Naive thymus-derived CD8-positive, alpha-beta T cell (primary cell): ENCODE measurements at regions not wholly inside any gene's neighbourhood (a gene's known extent, or its start where the extent isn't known, plus 50 kb on each side); places are given as distances from the start of the nearest gene placed in this dataset.

Source experiments
- ATAC-seq, 2 donors: fragments of 150-1000 bp; cut with Tn5 transposase in 1 of 2; sonication (Bioruptor Pico), chemical (Tn5 transposase) in 1 of 2; 1 replicate in 1 of 2; 2 replicates in 1 of 2; pipeline ENCODE4 v1.10.0; 2021; ENCODE audit warnings: mild to moderate bottlenecking in 2 of 2, moderate library complexity in 2 of 2
- POLR2A ChIA-PET: fragments of 350-600 bp; sonication (Branson Sonifier 250); formaldehyde crosslinking; loops from one replicate; lab custom pipeline; 2021; ENCODE audit warnings: antibody characterized with exemption; lab: Charles Lee
- DNase-seq, 10 donors: peaks; one replicate each; pipeline versions ENCODE4 v3.0.0 to v3.0.0-alpha.2; 2020 to 2022
- H3K27ac Mint-ChIP-seq, 10 donors: one replicate each; pipeline ENCODE4 v1.8.0; 2020 to 2022; ENCODE audit warnings: mild to moderate bottlenecking in 10 of 10, mixed read lengths in 10 of 10, moderate library complexity in 4 of 10, inconsistent platforms in 1 of 10
- H3K27me3 Mint-ChIP-seq, 5 donors: one replicate each; pipeline ENCODE4 v1.8.0; 2021 to 2022; ENCODE audit warnings: mixed read lengths in 5 of 5
- H3K36me3 Mint-ChIP-seq, 3 donors: one replicate each; pipeline ENCODE4 v1.8.0; 2020 to 2022; ENCODE audit warnings: mixed read lengths in 3 of 3, mild to moderate bottlenecking in 2 of 3, inconsistent platforms in 1 of 3
- H3K4me1 Mint-ChIP-seq, 4 donors: one replicate each; pipeline ENCODE4 v1.8.0; 2021 to 2022; ENCODE audit warnings: mixed read lengths in 4 of 4
- H3K4me3 Mint-ChIP-seq, 10 donors: one replicate each; pipeline ENCODE4 v1.8.0; 2020 to 2022; ENCODE audit warnings: mild to moderate bottlenecking in 10 of 10, mixed read lengths in 10 of 10, moderate library complexity in 6 of 10, inconsistent platforms in 1 of 10
- H3K9me3 Mint-ChIP-seq, 9 donors: one replicate each; pipeline ENCODE4 v1.8.0; 2020 to 2022; ENCODE audit warnings: mixed read lengths in 9 of 9, mild to moderate bottlenecking in 3 of 9, inconsistent platforms in 1 of 9, moderate library complexity in 1 of 9

DNA sequence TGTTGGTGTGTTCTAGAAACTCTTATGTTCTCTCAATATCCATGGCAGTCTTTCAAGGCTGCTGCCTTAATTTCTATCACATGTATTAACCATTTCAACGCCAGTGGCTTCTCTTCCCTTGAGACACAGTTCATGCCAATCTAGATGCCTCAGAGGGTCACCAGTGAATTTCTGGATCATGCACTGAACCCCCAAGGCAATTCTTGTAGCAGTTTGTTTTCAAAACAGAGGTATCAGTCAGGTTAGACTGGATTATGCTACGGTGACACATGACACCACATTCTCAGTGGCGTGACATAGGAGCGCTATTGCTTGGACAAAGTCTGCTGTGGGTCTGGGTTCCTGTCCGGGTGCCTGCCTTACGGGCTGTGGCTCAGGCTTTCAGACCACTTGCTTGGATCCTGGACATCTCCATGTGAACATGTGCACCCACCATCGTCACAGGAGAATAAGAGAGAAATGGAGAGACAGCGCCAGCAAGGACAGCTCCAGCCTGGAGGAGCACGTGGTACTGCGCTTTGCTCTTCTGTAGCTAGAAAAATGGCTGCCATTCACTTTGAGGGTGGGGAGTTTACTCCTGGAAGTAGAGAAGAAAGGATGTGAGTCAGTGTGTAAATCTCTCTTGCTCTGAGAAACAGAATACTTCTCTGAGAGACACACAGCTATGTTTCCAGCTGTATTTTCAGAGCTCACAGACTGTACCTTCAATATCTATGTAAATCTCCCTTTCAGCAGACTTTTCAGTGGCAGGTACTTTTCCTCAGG is 329.3 kb upstream of the ADCY2 start:
- Mint-ChIP-seq H3K4me1 (no peaks in the 10 kb centered on the region), H3K27me3 (peaks cover 0 to 12% (median 1%) of the 10 kb centered on the region in 5 donors), H3K27ac (no peak overlapping the region), H3K4me3 (no peak overlapping the region), H3K9me3 (peaks cover 0 to 16% (median 0%) of the 10 kb centered on the region in 9 donors), H3K36me3 (no peaks in the 10 kb centered on the region)
- no peak for ATAC-seq
- no peak for DNase-seq
- POLR2A ChIA-PET = no interaction called here

DNA sequence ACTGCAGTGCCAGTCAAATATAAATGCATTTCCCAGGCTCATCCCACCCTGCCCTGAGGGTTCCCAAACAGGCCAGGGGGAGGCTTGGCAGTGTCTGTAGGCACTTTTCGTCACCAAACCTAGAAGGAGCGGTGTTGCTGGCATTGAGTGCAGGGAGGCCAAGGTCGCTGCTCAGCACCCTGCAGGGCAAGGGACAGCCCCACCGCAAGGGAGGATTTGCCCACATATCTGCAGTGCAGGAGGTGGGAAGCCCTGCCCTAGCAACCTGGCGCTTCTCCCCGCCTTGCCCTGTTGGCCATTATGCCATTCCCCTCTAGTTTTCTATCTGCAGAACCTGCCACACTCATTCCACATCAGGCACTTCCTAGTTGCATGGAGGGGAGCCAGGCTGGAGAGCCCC is 327.8 kb upstream of the ADCY2 start:
- H3K4me3 Mint-ChIP-seq = no peak overlapping the region
- H3K27ac Mint-ChIP-seq = no peak overlapping the region
- ATAC-seq (no peak), DNase-seq (no peak)
- H3K4me1 Mint-ChIP-seq = no peaks in the 10 kb centered on the region
- H3K9me3 Mint-ChIP-seq = peaks cover 0 to 3% (median 0%) of the 10 kb centered on the region in 9 donors
- POLR2A ChIA-PET = no interaction called here
- peaks cover 0 to 20% (median 1%) of the 10 kb centered on the region in 5 donors for H3K27me3 Mint-ChIP-seq
- no peaks in the 10 kb centered on the region for H3K36me3 Mint-ChIP-seq

DNA sequence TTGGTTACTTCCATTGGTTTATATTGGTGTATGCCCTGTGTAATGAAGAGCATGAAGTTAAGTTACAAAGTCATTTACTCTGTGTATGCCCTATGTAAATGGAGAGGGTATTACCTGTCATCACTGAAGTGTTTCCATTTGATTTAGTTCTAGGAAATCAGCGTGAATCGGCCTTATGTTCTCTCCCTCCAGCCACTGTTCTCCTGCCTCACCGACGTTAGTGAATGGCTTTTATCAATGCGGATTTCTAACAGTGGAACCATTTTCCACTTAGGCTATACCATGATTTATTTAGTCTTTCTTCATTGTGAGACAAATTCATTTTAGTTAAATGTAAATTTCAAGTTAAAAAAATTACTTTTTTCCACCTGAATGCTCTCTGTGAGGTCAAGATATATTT is 327.0 kb upstream of the ADCY2 start:
- Mint-ChIP-seq H3K4me1 (no peaks in the 10 kb centered on the region), H3K36me3 (no peaks in the 10 kb centered on the region), H3K27me3 (peaks cover 0 to 20% (median 1%) of the 10 kb centered on the region in 5 donors), H3K27ac (no peak overlapping the region), H3K9me3 (no peaks in the 10 kb centered on the region), H3K4me3 (no peak overlapping the region)
- no peak for ATAC-seq
- no peak for DNase-seq
- POLR2A ChIA-PET = no interaction called here

DNA sequence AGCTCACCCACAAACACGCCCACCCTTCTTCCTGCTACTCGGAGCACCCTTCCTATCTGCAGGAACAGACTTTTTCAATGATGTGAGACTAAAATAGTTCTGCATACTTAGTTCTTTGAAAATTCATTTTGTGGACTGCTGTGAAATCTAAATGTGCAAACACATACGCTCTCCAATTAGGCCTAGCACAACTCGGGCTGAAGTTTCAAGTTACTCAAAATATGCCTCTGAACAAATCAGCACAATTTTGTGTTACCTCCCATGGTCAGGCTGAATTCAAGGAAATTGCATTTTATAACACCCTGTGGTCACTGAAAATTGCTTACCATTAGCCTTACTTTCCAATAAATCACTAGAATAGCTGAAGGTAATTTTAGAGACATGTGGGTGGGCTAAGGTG is 323.8 kb upstream of the ADCY2 start:
- H3K4me3 Mint-ChIP-seq = no peak overlapping the region
- no peak for DNase-seq

DNA sequence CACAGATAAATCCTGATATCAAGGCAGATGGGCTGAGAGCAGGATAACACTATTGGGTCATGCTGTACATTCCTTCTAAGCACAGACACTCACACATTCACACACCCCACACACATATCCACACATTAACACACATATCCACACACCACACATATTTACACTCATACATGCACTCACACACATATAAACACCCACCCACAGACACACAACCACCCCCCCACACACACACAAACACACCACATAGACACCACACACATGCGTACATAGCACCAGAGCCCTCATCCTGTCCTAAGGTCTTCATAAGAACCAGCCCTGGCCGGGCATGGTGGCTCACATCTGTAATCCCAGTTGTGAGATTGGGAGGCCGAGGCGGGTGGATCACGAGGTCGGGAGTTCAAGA is 322.3 kb upstream of the ADCY2 start:
- DNase-seq = no peak
- Mint-ChIP-seq H3K9me3 (no peaks in the 10 kb centered on the region), H3K4me3 (no peak overlapping the region), H3K36me3 (no peaks in the 10 kb centered on the region), H3K27me3 (peaks cover 0 to 21% (median 3%) of the 10 kb centered on the region in 5 donors), H3K4me1 (no peaks in the 10 kb centered on the region), H3K27ac (no peak overlapping the region)
- ATAC-seq = no peak
- POLR2A ChIA-PET = no interaction called here

More for the DNA sequence above, 323.8 kb upstream of the ADCY2 start:
- no peaks in the 10 kb centered on the region for H3K4me1 Mint-ChIP-seq
- POLR2A ChIA-PET = no interaction called here
- H3K36me3 Mint-ChIP-seq = no peaks in the 10 kb centered on the region
- H3K27ac Mint-ChIP-seq = no peak overlapping the region
- peaks cover 0 to 20% (median 1%) of the 10 kb centered on the region in 5 donors for H3K27me3 Mint-ChIP-seq
- ATAC-seq = no peak
- H3K9me3 Mint-ChIP-seq = no peaks in the 10 kb centered on the region

DNA sequence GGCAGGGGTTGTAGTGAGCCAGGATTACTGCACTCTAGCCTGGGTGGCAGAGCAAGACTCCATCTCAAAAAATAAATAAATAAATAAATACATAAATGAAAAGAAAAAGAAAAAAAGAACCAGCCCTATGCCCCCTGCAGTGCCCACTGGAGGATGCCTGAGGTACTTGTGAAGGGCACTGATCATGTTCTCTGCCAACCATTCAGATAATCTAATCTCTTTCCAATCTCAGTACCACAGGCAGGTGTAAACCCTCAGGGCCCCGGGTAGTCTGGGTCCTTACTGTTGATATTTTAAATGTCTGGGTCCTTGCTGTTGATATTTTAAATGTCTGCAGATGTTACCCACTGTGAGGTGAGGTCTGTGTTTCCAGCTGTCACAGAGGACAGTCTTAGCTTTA is 321.8 kb upstream of the ADCY2 start:
- Mint-ChIP-seq H3K4me1 (no peaks in the 10 kb centered on the region), H3K27ac (no peak overlapping the region), H3K27me3 (peaks cover 0 to 26% (median 2%) of the 10 kb centered on the region in 5 donors), H3K36me3 (no peaks in the 10 kb centered on the region), H3K9me3 (peaks cover 0 to under 1% (median 0%) of the 10 kb centered on the region in 9 donors), H3K4me3 (no peak overlapping the region)
- DNase-seq (no peak), ATAC-seq (no peak)
- POLR2A ChIA-PET = no interaction called here

DNA sequence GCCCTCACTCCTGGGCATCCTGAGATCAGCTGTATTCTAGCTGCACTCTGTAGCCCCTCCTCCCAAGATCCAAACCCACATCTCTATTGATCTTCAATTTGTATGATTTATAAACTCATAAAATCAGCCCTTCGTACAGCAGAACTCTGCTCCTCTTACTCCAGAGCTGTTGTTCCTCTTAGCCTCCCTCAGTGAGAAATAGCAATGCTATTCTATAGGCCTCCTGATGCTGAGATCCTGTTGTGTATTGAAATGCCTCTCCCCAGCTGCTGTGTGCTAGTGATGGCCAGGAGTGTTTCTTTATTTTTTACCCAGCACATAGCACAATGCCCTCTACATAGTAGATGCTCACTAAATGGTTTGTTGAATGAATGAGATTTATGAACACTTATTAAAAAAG is 320.5 kb upstream of the ADCY2 start:
- H3K4me1 Mint-ChIP-seq = no peaks in the 10 kb centered on the region
- ATAC-seq = no peak
- DNase-seq = no peak
- no peak overlapping the region for H3K4me3 Mint-ChIP-seq
- H3K27me3 Mint-ChIP-seq = peaks cover 0 to 30% (median 2%) of the 10 kb centered on the region in 5 donors
- H3K36me3 Mint-ChIP-seq = no peaks in the 10 kb centered on the region
- no peak overlapping the region for H3K27ac Mint-ChIP-seq
- H3K9me3 Mint-ChIP-seq = peaks cover 0 to 2% (median 0%) of the 10 kb centered on the region in 9 donors
- POLR2A ChIA-PET = no interaction called here

DNA sequence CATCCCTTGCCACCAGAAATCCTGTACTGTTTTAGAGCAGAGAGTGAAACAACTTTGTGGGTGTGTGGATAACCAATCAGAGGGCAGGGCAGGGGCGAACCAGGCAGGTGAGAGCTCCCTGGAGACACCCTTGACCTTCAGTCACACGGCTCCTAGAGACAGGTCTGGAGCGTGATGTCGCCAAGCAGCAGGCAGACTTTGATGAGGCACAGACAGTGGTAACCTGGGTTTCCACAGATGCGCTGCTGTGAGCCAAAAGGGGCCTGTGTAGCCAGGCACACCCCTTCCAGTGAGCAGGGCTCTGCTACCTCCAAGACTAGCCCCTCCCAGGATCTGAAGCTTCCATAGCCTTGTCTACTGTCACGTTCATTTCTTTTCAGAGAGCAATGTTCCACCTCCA is 317.8 kb upstream of the ADCY2 start:
- POLR2A ChIA-PET = no interaction called here
- H3K27ac Mint-ChIP-seq = no peak overlapping the region
- H3K9me3 Mint-ChIP-seq = peaks cover 0 to 2% (median 0%) of the 10 kb centered on the region in 9 donors
- no peaks in the 10 kb centered on the region for H3K36me3 Mint-ChIP-seq
- DNase-seq = no peak
- H3K27me3 Mint-ChIP-seq = peaks cover 0 to 10% (median 2%) of the 10 kb centered on the region in 5 donors
- ATAC-seq = no peak
- no peaks in the 10 kb centered on the region for H3K4me1 Mint-ChIP-seq
- H3K4me3 Mint-ChIP-seq = no peak overlapping the region

DNA sequence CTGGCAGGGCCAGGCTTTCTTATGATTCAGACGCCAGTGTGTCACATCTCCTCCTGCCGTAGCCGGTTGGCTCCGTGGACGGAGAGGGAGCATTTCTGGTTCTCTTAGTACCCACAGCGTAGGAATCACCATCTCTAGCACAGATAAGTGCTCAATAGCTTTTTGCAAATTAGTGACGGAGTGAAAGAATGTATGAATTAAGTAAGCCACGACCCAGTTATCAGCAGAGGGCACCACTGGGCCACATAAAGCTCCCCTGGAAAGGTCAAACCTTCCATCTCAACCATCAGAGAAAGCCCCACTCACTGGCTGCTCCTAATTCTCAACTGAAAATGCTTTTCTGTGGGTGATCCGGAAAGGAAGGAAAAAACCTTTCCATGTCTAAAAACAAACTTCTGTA is 317.0 kb upstream of the ADCY2 start:
- no peaks in the 10 kb centered on the region for H3K36me3 Mint-ChIP-seq
- DNase-seq (no peak), ATAC-seq (no peak)
- H3K9me3 Mint-ChIP-seq = peaks cover 0 to 5% (median 0%) of the 10 kb centered on the region in 9 donors
- no peak overlapping the region for H3K27ac Mint-ChIP-seq
- POLR2A ChIA-PET = no interaction called here
- peaks cover 0 to 10% (median 2%) of the 10 kb centered on the region in 5 donors for H3K27me3 Mint-ChIP-seq
- H3K4me1 Mint-ChIP-seq = no peaks in the 10 kb centered on the region
- H3K4me3 Mint-ChIP-seq = no peak overlapping the region

DNA sequence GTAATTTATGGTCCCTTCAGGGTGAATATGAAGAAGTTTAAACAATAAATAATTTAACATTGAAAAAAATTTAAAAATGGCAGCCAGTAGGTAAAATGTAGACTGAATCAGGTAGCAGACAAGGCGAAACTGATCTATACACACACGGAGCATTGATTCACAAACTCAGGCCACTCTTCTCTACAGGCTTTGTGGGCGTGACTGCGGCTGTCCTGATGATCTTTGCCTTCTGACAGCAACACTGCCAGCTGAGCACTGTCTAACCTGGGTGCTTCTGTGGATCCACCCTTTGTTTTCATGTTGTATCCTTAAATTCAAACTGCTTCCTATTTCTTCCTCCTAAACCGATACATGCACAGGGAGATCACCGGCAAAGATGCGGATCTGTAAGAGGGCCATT is 315.4 kb upstream of the ADCY2 start:
- ATAC-seq (no peak), DNase-seq (no peak)
- H3K4me3 Mint-ChIP-seq = no peak overlapping the region
- H3K27ac Mint-ChIP-seq = no peak overlapping the region
- H3K9me3 Mint-ChIP-seq = peaks cover 0 to 5% (median 0%) of the 10 kb centered on the region in 9 donors
- H3K4me1 Mint-ChIP-seq = no peaks in the 10 kb centered on the region
- H3K27me3 Mint-ChIP-seq = peaks cover 0 to 10% (median 2%) of the 10 kb centered on the region in 5 donors
- no peaks in the 10 kb centered on the region for H3K36me3 Mint-ChIP-seq
- POLR2A ChIA-PET = no interaction called here

DNA sequence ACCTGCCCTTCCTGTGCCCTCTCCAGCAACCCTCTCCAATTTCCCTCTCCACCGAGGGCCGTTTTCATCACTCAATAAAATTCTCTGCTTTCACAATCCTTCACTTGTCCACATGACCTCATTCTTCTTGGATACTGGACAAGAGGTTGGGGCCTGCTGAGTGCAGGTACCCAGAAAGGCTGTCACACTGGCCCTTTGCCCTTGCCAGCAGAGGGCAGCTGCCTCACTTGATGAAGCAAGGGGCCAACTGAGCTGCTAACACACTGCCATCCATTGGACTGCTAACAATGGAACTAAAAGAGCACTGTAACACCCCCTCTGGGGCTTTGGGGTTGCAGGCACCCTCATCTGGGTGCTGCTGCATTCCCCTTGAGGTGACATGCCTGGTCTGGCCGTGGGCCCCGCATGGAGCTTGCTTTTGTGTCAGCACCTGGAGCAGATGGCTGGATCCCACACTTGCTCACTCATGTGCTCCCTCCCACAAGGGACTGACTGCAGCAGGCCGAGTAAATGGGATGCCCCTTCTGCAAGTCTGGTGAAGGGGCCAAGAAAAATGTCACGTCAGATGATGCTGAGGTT is 308.1 kb upstream of the ADCY2 start:
- Mint-ChIP-seq H3K4me3 (no peak overlapping the region), H3K27me3 (peaks cover 0 to 12% (median 5%) of the 10 kb centered on the region in 5 donors), H3K4me1 (no peaks in the 10 kb centered on the region), H3K27ac (no peak overlapping the region), H3K9me3 (peaks cover 0 to 9% (median 1%) of the 10 kb centered on the region in 9 donors), H3K36me3 (no peaks in the 10 kb centered on the region)
- POLR2A ChIA-PET = no interaction called here
- ATAC-seq = no peak
- no peak for DNase-seq

DNA sequence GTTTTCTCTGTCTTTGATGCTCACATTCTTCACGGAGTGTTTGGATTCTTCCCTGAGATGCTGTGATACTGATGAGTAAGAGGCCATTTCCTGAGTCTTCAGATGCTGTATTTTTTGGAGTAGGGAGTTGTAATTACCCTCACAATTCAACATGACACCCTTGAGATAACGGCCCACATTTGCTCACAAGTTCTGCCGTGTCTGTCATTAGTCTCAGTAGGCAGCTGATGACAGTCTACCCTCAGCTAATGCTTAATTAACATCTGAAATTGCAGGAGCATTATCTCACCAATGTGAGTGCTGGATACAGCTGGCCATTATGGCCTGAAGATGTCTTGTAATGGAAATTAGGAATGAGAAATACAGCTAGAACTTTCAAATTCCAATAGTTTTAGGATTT is 307.1 kb upstream of the ADCY2 start:
- ATAC-seq (no peak), DNase-seq (no peak)
- peaks cover 0 to 12% (median 5%) of the 10 kb centered on the region in 5 donors for H3K27me3 Mint-ChIP-seq
- H3K4me3 Mint-ChIP-seq = no peak overlapping the region
- POLR2A ChIA-PET = no interaction called here
- H3K27ac Mint-ChIP-seq = no peak overlapping the region
- no peaks in the 10 kb centered on the region for H3K4me1 Mint-ChIP-seq
- H3K36me3 Mint-ChIP-seq = no peaks in the 10 kb centered on the region
- peaks cover 0 to 4% (median 1%) of the 10 kb centered on the region in 9 donors for H3K9me3 Mint-ChIP-seq

DNA sequence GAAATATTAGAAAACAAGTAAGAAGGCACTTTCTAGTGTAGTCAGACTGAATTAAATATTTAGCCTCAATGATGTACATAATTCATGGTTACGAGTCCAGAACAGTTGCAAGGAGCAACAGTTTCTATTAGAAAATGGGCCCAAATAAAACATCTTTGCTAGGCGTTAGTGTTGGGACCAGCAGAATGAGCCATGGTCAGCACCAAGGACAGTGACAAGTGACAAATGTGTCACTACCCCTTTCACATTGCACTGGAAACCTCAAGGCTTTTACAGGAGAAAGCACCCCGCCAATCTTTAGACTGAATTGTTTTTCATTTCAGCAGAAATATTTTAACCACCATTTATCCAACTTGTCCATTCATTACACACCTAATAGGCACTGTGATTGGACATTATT is 301.3 kb upstream of the ADCY2 start:
- POLR2A ChIA-PET = no interaction called here
- Mint-ChIP-seq H3K27me3 (peaks cover 0 to 22% (median 5%) of the 10 kb centered on the region in 5 donors), H3K4me3 (no peak overlapping the region), H3K9me3 (peaks cover 0 to 12% (median 1%) of the 10 kb centered on the region in 9 donors), H3K27ac (no peak overlapping the region), H3K4me1 (no peaks in the 10 kb centered on the region), H3K36me3 (no peaks in the 10 kb centered on the region)
- ATAC-seq (no peak), DNase-seq (no peak)
